ENCODE measurements at regions not wholly inside any gene's neighbourhood (a gene's known extent, or its start where the extent isn't known, plus 50 kb on each side); places are given as distances from the start of the nearest gene placed in this dataset.

DNA sequence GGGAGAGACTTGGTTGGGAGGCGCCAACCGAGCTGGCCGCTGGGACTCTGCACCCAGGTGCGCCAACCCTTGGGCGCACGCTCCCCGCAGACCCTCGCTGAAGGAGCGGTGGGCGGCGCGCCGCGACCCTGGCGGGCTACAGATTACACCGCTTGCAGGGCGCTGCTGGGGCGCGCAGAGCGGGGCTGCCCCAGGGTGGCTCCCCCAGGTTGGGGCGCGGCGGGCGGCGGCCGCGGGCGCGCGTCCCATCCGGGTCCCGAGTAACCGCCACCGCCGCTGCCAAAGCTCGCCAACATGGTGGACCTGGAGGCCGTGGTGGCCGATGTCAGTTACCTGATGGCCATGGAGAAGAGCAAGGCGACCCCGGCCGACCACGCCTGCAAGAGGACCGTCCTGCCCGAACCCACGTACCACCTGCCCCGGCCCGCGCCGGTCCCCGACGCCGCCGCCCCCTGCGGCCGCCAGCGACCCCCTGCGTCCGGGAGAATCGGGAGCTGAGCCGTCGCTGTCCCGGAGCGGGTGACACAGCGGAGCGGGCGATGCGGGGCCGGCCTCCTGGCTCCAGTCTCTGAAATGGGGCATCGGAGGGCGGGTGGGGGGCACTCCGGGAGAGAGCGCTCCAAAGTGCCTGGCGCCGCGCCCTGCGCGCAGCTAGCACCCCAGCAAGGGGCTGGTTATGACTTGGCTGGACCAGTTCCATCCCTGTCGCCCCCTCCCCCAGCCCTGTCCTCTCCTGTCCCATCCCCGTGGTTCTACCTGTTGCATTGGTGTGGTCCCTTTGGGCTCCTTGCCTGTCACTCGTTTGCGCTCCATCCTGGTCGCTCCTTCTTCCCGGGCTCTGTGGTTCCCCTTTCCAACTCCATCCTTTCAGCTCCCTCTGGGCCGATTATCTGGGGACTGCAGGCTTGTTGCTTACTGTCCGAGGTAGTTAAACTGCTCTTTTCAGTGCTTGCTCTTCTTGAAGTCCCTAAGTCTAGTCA lies 143.3 kb upstream of the GRK3 start:
- TF ChIP-seq, protein P1, sequence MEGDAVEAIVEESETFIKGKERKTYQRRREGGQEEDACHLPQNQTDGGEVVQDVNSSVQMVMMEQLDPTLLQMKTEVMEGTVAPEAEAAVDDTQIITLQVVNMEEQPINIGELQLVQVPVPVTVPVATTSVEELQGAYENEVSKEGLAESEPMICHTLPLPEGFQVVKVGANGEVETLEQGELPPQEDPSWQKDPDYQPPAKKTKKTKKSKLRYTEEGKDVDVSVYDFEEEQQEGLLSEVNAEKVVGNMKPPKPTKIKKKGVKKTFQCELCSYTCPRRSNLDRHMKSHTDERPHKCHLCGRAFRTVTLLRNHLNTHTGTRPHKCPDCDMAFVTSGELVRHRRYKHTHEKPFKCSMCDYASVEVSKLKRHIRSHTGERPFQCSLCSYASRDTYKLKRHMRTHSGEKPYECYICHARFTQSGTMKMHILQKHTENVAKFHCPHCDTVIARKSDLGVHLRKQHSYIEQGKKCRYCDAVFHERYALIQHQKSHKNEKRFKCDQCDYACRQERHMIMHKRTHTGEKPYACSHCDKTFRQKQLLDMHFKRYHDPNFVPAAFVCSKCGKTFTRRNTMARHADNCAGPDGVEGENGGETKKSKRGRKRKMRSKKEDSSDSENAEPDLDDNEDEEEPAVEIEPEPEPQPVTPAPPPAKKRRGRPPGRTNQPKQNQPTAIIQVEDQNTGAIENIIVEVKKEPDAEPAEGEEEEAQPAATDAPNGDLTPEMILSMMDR (IDR thresholded peaks at IDR 0.05; ENCODE audit: control extremely low read depth in 1 of 3, insufficient read depth in 1 of 3, low read depth in 1 of 3, low read length in 3 of 3), result peak in 1 of 3 experiments; percentile 8; a peak in 1 of 4 replicates
- TF ChIP-seq TEAD4 (IDR thresholded peaks at IDR 0.05; ENCODE audit: low read depth, low read length), result no peak

All from H1 (cell line).